ENCODE measurements at regions not wholly inside any gene's neighbourhood (a gene's known extent, or its start where the extent isn't known, plus 50 kb on each side); places are given as distances from the start of the nearest gene placed in this dataset.
A peak's percentile ranks its signal among the peaks of the same experiment; 100 is the strongest.

DNA sequence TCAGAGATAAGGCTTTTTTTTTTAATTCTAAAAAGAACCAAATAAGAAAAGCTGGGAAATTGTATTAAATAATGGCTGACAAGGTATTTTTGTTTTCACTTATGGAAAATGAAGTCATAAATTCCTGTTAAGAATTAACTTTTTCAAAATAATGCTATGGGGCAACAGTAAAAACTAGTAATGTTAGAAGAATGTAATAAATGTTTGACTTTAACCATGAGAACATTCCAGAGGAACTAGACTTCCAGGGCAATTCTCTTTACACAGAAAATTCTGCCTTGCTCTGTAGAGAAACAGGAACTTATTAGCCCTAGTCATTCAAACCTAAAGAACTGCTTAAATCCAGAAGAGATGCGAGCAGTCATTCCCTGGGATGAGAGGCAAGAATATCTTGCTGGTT is 571.1 kb downstream of the IPMK start:
- Histone ChIP-seq H3K9me3 (ENCODE audit: control insufficient read depth in 2 of 3, insufficient read depth in 1 of 3, low read length in 3 of 3) (no peaks in the 10 kb centered on the region), H3K4me1 (ENCODE audit: control insufficient read depth in 2 of 3, insufficient read depth in 2 of 3, low read depth in 1 of 3, low read length in 3 of 3) (no peaks in the 10 kb centered on the region), H3K36me3 (ENCODE audit: control insufficient read depth in 2 of 3, insufficient read depth in 3 of 3, low read length in 3 of 3) (no peaks in the 10 kb centered on the region), H3K27me3 (ENCODE audit: control insufficient read depth, insufficient read depth, low read length) (no peaks in the 10 kb centered on the region), H3K9ac (ENCODE audit: low read length in 3 of 3) (no peak overlapping the region), H3K4me3 (ENCODE audit: low read length in 3 of 3) (no peak overlapping the region), H3K27ac (ENCODE audit: low read depth in 2 of 2, low read length in 2 of 2) (no peak overlapping the region)
- intact Hi-C loops (cut with DNase I) = no loop called here
- no peak for FAIRE-seq
- TF ChIP-seq, protein P1, sequence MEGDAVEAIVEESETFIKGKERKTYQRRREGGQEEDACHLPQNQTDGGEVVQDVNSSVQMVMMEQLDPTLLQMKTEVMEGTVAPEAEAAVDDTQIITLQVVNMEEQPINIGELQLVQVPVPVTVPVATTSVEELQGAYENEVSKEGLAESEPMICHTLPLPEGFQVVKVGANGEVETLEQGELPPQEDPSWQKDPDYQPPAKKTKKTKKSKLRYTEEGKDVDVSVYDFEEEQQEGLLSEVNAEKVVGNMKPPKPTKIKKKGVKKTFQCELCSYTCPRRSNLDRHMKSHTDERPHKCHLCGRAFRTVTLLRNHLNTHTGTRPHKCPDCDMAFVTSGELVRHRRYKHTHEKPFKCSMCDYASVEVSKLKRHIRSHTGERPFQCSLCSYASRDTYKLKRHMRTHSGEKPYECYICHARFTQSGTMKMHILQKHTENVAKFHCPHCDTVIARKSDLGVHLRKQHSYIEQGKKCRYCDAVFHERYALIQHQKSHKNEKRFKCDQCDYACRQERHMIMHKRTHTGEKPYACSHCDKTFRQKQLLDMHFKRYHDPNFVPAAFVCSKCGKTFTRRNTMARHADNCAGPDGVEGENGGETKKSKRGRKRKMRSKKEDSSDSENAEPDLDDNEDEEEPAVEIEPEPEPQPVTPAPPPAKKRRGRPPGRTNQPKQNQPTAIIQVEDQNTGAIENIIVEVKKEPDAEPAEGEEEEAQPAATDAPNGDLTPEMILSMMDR (IDR thresholded peaks at IDR 0.05; ENCODE audit: borderline replicate concordance, extremely low read depth, insufficient read depth) = no peak
- DNase-seq = peak in 2 of 5 donors; percentile 36 to 43

DNA sequence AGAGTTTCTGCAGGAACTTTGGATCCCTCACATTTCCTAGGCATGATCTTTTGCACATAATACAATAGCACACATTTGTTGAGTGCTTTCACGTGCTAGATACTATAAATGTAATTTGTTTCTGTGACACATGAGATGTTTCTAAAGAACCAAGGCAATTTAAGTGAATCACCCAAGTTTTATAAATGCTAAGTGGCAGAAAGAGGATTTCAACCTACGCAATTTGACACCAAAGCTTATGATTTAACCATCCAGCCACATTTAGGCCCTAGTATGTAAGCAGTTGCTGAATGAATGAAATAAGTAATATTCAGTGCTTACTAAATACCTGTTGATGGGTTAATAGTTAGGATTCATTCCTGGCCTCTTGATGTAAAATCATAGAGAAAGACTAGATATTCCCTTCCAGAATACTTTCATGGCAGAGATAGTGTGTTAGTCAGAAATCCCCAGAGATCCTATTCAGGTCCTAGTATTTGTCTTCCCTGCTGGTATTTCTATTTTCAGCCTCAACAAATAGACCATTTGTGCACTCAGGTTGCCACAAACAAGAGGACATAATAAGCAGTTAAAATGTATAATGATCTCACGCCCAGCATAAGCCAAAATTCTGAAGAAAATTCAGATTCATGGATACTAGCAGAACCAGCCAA is 572.6 kb downstream of the IPMK start:
- TF ChIP-seq, protein P1 (IDR thresholded peaks at IDR 0.05; ENCODE audit: borderline replicate concordance, extremely low read depth, insufficient read depth) = no peak
- H3K27me3 ChIP-seq (ENCODE audit: control insufficient read depth, insufficient read depth, low read length) = no peaks in the 10 kb centered on the region
- no peak overlapping the region for H3K27ac ChIP-seq (ENCODE audit: low read depth in 2 of 2, low read length in 2 of 2)
- FAIRE-seq = no peak
- no peak overlapping the region for H3K9ac ChIP-seq (ENCODE audit: low read length in 3 of 3)
- no peak for DNase-seq
- no peaks in the 10 kb centered on the region for H3K36me3 ChIP-seq (ENCODE audit: control insufficient read depth in 2 of 3, insufficient read depth in 3 of 3, low read length in 3 of 3)
- no peak overlapping the region for H3K4me3 ChIP-seq (ENCODE audit: low read length in 3 of 3)
- intact Hi-C loops (cut with DNase I) = no loop called here
- H3K4me1 ChIP-seq (ENCODE audit: control insufficient read depth in 2 of 3, insufficient read depth in 2 of 3, low read depth in 1 of 3, low read length in 3 of 3) = no peaks in the 10 kb centered on the region
- H3K9me3 ChIP-seq (ENCODE audit: control insufficient read depth in 2 of 3, insufficient read depth in 1 of 3, low read length in 3 of 3) = no peaks in the 10 kb centered on the region

DNA sequence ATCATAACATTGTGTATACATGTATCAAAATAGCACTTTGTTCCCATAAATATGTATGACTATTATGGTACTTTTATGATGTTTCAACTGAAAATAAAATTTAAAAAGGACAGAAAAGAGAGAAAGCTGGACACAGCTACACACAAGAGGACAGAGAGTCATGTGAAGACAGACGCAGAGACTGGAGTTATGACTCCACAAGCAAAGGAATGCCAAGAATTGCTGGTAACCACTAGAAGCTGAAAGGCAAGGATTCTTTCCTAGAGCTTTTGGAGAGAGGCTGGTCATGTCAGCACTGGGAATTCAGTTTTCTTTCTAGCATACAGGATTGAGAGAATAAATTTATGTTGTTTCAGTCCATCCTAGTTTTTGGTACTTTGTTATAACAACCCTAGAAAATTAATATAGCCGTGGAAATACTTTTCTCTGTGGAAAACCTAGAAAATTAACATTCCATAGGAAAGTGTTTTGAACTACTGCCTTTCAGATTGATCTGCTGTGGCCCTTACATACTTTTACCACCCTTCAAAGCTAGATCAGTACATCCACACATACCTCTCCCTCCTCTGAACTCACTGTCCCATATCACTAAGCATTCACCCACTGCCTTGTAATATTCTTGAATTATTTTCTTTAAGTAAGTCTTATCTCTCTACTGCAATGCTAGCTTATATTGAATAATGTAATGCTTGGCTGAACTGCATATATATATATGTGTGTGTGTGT is 575.3 kb downstream of the IPMK start:
- DNase-seq (peak in 1 of 5 donors; percentile 13), FAIRE-seq (no peak)
- H3K4me1 ChIP-seq (ENCODE audit: control insufficient read depth in 2 of 3, insufficient read depth in 2 of 3, low read depth in 1 of 3, low read length in 3 of 3) = no peaks in the 10 kb centered on the region
- H3K9me3 ChIP-seq (ENCODE audit: control insufficient read depth in 2 of 3, insufficient read depth in 1 of 3, low read length in 3 of 3) = no peaks in the 10 kb centered on the region
- no peaks in the 10 kb centered on the region for H3K27me3 ChIP-seq (ENCODE audit: control insufficient read depth, insufficient read depth, low read length)
- TF ChIP-seq, protein P1 (IDR thresholded peaks at IDR 0.05; ENCODE audit: borderline replicate concordance, extremely low read depth, insufficient read depth) = no peak
- H3K36me3 ChIP-seq (ENCODE audit: control insufficient read depth in 2 of 3, insufficient read depth in 3 of 3, low read length in 3 of 3) = no peaks in the 10 kb centered on the region
- intact Hi-C loops (cut with DNase I) = no loop called here
- H3K4me3 ChIP-seq (ENCODE audit: low read length in 3 of 3) = no peak overlapping the region
- H3K27ac ChIP-seq (ENCODE audit: low read depth in 2 of 2, low read length in 2 of 2) = no peak overlapping the region
- no peak overlapping the region for H3K9ac ChIP-seq (ENCODE audit: low read length in 3 of 3)

Measured in kidney (tissue), 13 donors.